OCI-LY7 (cell line): ENCODE measurements at regions not wholly inside any gene's neighbourhood (a gene's known extent, or its start where the extent isn't known, plus 50 kb on each side); places are given as distances from the start of the nearest gene placed in this dataset.

Experiments used
- BruUV-seq: library from RNA; stranded (reverse); fragments of 400-500 nt; replicated peaks from 2 replicates; lab custom pipeline; 2021; lab: Mats Ljungman, UMichigan
- CTCF ChIA-PET: fragments of 300-600 bp; sonication (Branson Sonifier 250); formaldehyde crosslinking; loops from one replicate; lab custom pipeline; 2022; ENCODE audit warnings: antibody characterized with exemption; ENCODE audit not compliant: unreplicated experiment; lab: Charles Lee
- POLR2A ChIA-PET: fragments of 300-600 bp; sonication (Branson Sonifier 250); formaldehyde crosslinking; loops from one replicate; lab custom pipeline; 2022; ENCODE audit warnings: antibody characterized with exemption; lab: Charles Lee
- DNase-seq: peaks from one replicate; pipeline ENCODE4 v3.0.0-alpha.2; 2015; ENCODE audit warnings: low spot score
- H2AFZ ChIP-seq: fragments of 200-600 bp; sonication (generic), shearing (Covaris generic); 2 replicates; pipeline ENCODE4 v1.6.1; 2014; ENCODE audit warnings: mild to moderate bottlenecking, antibody characterized with exemption, low read length, moderate library complexity
- H3K27ac ChIP-seq: fragments of 200-600 bp; sonication (generic); 2 replicates; pipeline ENCODE4 v1.5.1; 2014; ENCODE audit warnings: mixed run types, low read depth, mild to moderate bottlenecking, moderate library complexity, low read length, inconsistent platforms; ENCODE audit not compliant: poor library complexity, severe bottlenecking
- H3K36me3 ChIP-seq: fragments of 200-600 bp; sonication (generic); 2 replicates; pipeline ENCODE4 v1.6.1; 2014; ENCODE audit warnings: mild to moderate bottlenecking, antibody characterized with exemption, low read length, moderate library complexity, mixed read lengths; ENCODE audit not compliant: insufficient read depth
- H3K4me1 ChIP-seq: fragments of 200-600 bp; sonication (generic); 2 replicates; pipeline ENCODE4 v1.5.1; 2014; ENCODE audit warnings: mild to moderate bottlenecking, low read length; ENCODE audit not compliant: insufficient read depth, poor library complexity, severe bottlenecking
- H3K4me2 ChIP-seq: fragments of 200-600 bp; sonication (generic); 2 replicates; pipeline ENCODE4 v1.6.1; 2014; ENCODE audit warnings: mild to moderate bottlenecking, low read length
- H3K4me3 ChIP-seq: fragments of 200-600 bp; sonication (generic); 2 replicates; pipeline ENCODE4 v1.5.1; 2014; ENCODE audit warnings: mild to moderate bottlenecking, low read depth, low read length; ENCODE audit not compliant: poor library complexity, severe bottlenecking
- H3K79me2 ChIP-seq: fragments of 200-600 bp; sonication (generic); 2 replicates; pipeline ENCODE4 v1.6.1; 2016; ENCODE audit warnings: low read depth, mild to moderate bottlenecking, low read length, moderate library complexity, mixed read lengths; ENCODE audit not compliant: insufficient read depth
- H3K9me2 ChIP-seq: fragments of 200-600 bp; sonication (generic); 2 replicates; pipeline ENCODE4 v1.6.1; 2016; ENCODE audit warnings: mild to moderate bottlenecking, low read length, mixed read lengths; ENCODE audit not compliant: insufficient read depth
- H3K9me3 ChIP-seq: fragments of 200-600 bp; sonication (generic); 2 replicates; pipeline ENCODE4 v1.6.1; 2014; ENCODE audit warnings: mild to moderate bottlenecking, mixed run types, low read length, mixed read lengths
- H4K20me1 ChIP-seq: fragments of 200-600 bp; sonication (generic); 2 replicates; pipeline ENCODE4 v1.6.1; 2014; ENCODE audit warnings: mild to moderate bottlenecking, antibody characterized with exemption, low read length, moderate library complexity, mixed read lengths; ENCODE audit not compliant: insufficient read depth
- CTCF ChIP-seq: fragments of 200-600 bp; sonication (generic); conservative IDR thresholded peaks from 2 replicates; pipeline ENCODE4 v1.5.1; 2014; ENCODE audit warnings: mild to moderate bottlenecking, antibody characterized with exemption, low read length, moderate library complexity, mixed read lengths
- EZH2phosphoT487 ChIP-seq: fragments of 200-600 bp; sonication (generic); IDR thresholded peaks from 2 replicates; pipeline ENCODE4 v1.6.1; 2018; ENCODE audit warnings: low read depth, borderline replicate concordance, mild to moderate bottlenecking, mixed run types, antibody characterized with exemption, low read length, moderate library complexity, mixed read lengths
- intact Hi-C: fragments of 100-400 bp; cut with micrococcal nuclease; formaldehyde crosslinking; loops from one replicate; pipeline ENCODE4 v1.10.0; 2022; ENCODE audit not compliant: unreplicated experiment

GRCh38 chr2:146386096-146386495, 1458.7 kb upstream of the ACVR2A start:
- POLR2A ChIA-PET = interaction anchor here (0.6 to 0.8 kb wide), 2 partner anchors 112 to 792 kb away, joined by 3 read pairs; no protein-coding TSS in a partner anchor
- BruUV-seq = no TSS peak

GRCh38 chr2:146385031-146385430, 1459.8 kb upstream of the ACVR2A start:
- no peaks in the 10 kb centered on the region for H4K20me1 ChIP-seq
- no TSS peak for BruUV-seq
- H3K4me3 ChIP-seq = no peak overlapping the region

More at GRCh38 chr2:146386096-146386495, 1458.7 kb upstream of the ACVR2A start:
- intact Hi-C loops = no loop called here
- TF ChIP-seq CTCF (no peak), EZH2phosphoT487 (no peak)
- Histone ChIP-seq H3K27ac (no peak overlapping the region), H3K9me3 (no peaks in the 10 kb centered on the region), H3K9me2 (no peaks in the 10 kb centered on the region), H3K4me2 (no peak overlapping the region), H3K36me3 (no peaks in the 10 kb centered on the region), H4K20me1 (no peaks in the 10 kb centered on the region), H3K79me2 (no peaks in the 10 kb centered on the region), H2AFZ (no peak overlapping the region), H3K4me3 (no peak overlapping the region), H3K4me1 (no peaks in the 10 kb centered on the region)
- no peak for DNase-seq
- CTCF ChIA-PET = no interaction called here

More at GRCh38 chr2:146385031-146385430, 1459.8 kb upstream of the ACVR2A start:
- no peak overlapping the region for H3K27ac ChIP-seq
- no peak overlapping the region for H2AFZ ChIP-seq
- no peak overlapping the region; the same call in 1 of the 2 replicates for H3K4me2 ChIP-seq
- intact Hi-C loops = no loop called here
- DNase-seq = no peak
- no peak for TF ChIP-seq EZH2phosphoT487
- no peak for TF ChIP-seq CTCF
- ChIA-PET POLR2A (interaction anchor here (0.7 kb wide), 1 partner anchor 42 kb away, joined by 3 read pairs; no protein-coding TSS in a partner anchor), CTCF (no interaction called here)
- no peaks in the 10 kb centered on the region for H3K4me1 ChIP-seq
- no peaks in the 10 kb centered on the region for H3K36me3 ChIP-seq
- no peaks in the 10 kb centered on the region for H3K9me3 ChIP-seq
- no peaks in the 10 kb centered on the region for H3K79me2 ChIP-seq
- no peaks in the 10 kb centered on the region for H3K9me2 ChIP-seq
